DOHH2 (cell line): ENCODE measurements at regions not wholly inside any gene's neighbourhood (a gene's known extent, or its start where the extent isn't known, plus 50 kb on each side); places are given as distances from the start of the nearest gene placed in this dataset.

Experiments used
- EZH2phosphoT487 ChIP-seq: fragments of 200-600 bp; sonication (generic); IDR thresholded peaks from 2 replicates; pipeline ENCODE4 v1.6.1; 2017; ENCODE audit warnings: borderline replicate concordance, mild to moderate bottlenecking, antibody characterized with exemption, low read length, moderate library complexity, mixed read lengths
- TF ChIP-seq, protein P1 (sequence below): fragments of 200-600 bp; sonication (generic); IDR thresholded peaks from one replicate; pipeline ENCODE4 v1.5.1; 2014; ENCODE audit warnings: antibody characterized with exemption, mild to moderate bottlenecking, low read depth, low read length; ENCODE audit not compliant: poor library complexity, severe bottlenecking

DNA sequence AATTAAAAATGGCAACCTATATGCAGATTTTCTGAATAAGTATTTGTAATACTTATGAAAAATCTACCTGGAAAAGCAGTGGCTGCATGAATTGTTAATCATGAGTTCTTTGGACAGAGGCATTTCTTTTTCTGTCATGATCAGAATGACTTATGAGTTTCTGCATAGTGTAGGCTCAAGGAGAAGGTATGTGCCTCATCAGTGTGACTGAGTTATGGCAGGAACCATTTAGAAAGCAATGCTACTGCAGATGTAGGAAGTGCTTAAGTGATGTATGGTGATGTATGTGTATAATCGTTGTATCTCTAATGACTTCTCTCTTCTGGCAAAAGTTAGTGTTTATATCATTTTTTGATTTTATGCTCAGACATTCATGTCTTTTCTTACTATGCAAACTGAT is 816.4 kb upstream of the FBXO33 start:
- TF ChIP-seq, protein P1, sequence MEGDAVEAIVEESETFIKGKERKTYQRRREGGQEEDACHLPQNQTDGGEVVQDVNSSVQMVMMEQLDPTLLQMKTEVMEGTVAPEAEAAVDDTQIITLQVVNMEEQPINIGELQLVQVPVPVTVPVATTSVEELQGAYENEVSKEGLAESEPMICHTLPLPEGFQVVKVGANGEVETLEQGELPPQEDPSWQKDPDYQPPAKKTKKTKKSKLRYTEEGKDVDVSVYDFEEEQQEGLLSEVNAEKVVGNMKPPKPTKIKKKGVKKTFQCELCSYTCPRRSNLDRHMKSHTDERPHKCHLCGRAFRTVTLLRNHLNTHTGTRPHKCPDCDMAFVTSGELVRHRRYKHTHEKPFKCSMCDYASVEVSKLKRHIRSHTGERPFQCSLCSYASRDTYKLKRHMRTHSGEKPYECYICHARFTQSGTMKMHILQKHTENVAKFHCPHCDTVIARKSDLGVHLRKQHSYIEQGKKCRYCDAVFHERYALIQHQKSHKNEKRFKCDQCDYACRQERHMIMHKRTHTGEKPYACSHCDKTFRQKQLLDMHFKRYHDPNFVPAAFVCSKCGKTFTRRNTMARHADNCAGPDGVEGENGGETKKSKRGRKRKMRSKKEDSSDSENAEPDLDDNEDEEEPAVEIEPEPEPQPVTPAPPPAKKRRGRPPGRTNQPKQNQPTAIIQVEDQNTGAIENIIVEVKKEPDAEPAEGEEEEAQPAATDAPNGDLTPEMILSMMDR = no peak
- TF ChIP-seq EZH2phosphoT487 = no peak
